HepG2 (cell line): ENCODE measurements at regions not wholly inside any gene's neighbourhood (a gene's known extent, or its start where the extent isn't known, plus 50 kb on each side); places are given as distances from the start of the nearest gene placed in this dataset.
A peak's percentile ranks its signal among the peaks of the same experiment; 100 is the strongest.

ENCODE experiments used
- ATAC-seq: fragments of 200-7000 bp; cut with Tn5 transposase; 3 replicates; pipeline ENCODE4 v1.9.1; 2020; ENCODE audit warnings: mild to moderate bottlenecking, moderate library complexity
- BruUV-seq: library from RNA; stranded (reverse); fragments of 400-500 nt; replicated peaks from 2 replicates; lab custom pipeline; 2021; lab: Mats Ljungman, UMichigan
- CTCF ChIA-PET: fragments of 300-600 bp; formaldehyde crosslinking; extraction: SDS; loops from one replicate; lab custom pipeline; 2021; ENCODE audit warnings: low total read pairs, inconsistent platforms, low intra/inter-chr PET ratio; lab: Yijun Ruan, JAX
- POLR2A ChIA-PET: fragments of 350-600 bp; sonication (Branson Sonifier 250); formaldehyde crosslinking; loops from one replicate; lab custom pipeline; 2020; ENCODE audit warnings: antibody characterized with exemption, inconsistent platforms; lab: Yijun Ruan, JAX
- DNase-seq: peaks from one replicate; pipeline ENCODE4 v3.0.0-alpha.2; 2015; ENCODE audit warnings: low spot score
- FAIRE-seq: peaks from 3 replicates; lab custom pipeline; 2011; peaks lifted over from hg19 to GRCh38; lab: Jason Lieb, UNC
- H2AFZ ChIP-seq: one replicate; pipeline ENCODE4 v1.6.1; 2011; ENCODE audit warnings: low read length, inconsistent platforms
- H3K27ac ChIP-seq: fragments of 300-600 bp; 3 replicates; pipeline ENCODE4 v1.8.0; 2011; ENCODE audit warnings: mixed run types, mild to moderate bottlenecking, mixed read lengths, low read length, inconsistent platforms; ENCODE audit not compliant: insufficient read depth; ENCODE audit errors: extremely low read length
- H3K27me3 ChIP-seq, 2 experiments: fragments of 200-600 bp in 1 of 2; 2 replicates in 1 of 2; 3 replicates in 1 of 2; pipeline versions ENCODE4 v1.6.0 to v1.8.0; 2011; ENCODE audit warnings: low read length in 2 of 2, mild to moderate bottlenecking in 2 of 2, moderate library complexity in 2 of 2, inconsistent platforms in 1 of 2; ENCODE audit not compliant: insufficient read depth in 2 of 2, control insufficient read depth in 1 of 2
- H3K36me3 ChIP-seq, 2 experiments: fragments of 200-600 bp in 1 of 2; replicated peaks in 1 of 2; 2 replicates in 1 of 2; 3 replicates in 1 of 2; pipeline versions ENCODE4 v1.5.1 to v1.8.0; 2011; ENCODE audit warnings: low read length in 2 of 2, inconsistent platforms in 1 of 2; ENCODE audit not compliant: insufficient read depth in 2 of 2, control insufficient read depth in 1 of 2
- H3K4me1 ChIP-seq: 2 replicates; pipeline ENCODE4 v1.5.1; 2012; ENCODE audit warnings: low read length, inconsistent platforms; ENCODE audit not compliant: insufficient read depth
- H3K4me2 ChIP-seq: 2 replicates; pipeline ENCODE4 v1.6.0; 2011; ENCODE audit warnings: low read depth, low read length, inconsistent platforms
- H3K4me3 ChIP-seq, 3 experiments: fragments of 200-600 bp in 1 of 3; sonication (generic), shearing (Covaris generic) in 1 of 3; replicated peaks in 1 of 3; 2 replicates each; pipeline ENCODE4 v1.5.1; 2011 to 2016; ENCODE audit warnings: low read length in 3 of 3, inconsistent platforms in 2 of 3, low read depth in 2 of 3, mild to moderate bottlenecking in 2 of 3, control low read depth in 1 of 3, mixed read lengths in 1 of 3; ENCODE audit not compliant: insufficient read depth in 1 of 3
- H3K79me2 ChIP-seq: one replicate; pipeline ENCODE4 v1.6.1; 2011; ENCODE audit warnings: low read length, inconsistent platforms; ENCODE audit not compliant: insufficient read depth
- H3K9ac ChIP-seq: 2 replicates; pipeline ENCODE4 v1.6.0; 2011; ENCODE audit warnings: mild to moderate bottlenecking, low read depth, low read length, inconsistent platforms; ENCODE audit not compliant: insufficient read depth
- H3K9me3 ChIP-seq: 2 replicates; pipeline ENCODE4 v1.5.1; 2012; ENCODE audit warnings: mild to moderate bottlenecking, low read length
- H4K20me1 ChIP-seq: 2 replicates; pipeline ENCODE4 v1.6.0; 2011; ENCODE audit warnings: inconsistent platforms, mild to moderate bottlenecking, low read length, moderate library complexity; ENCODE audit not compliant: insufficient read depth
- SNAPC5 ChIP-seq: sonication (generic); formaldehyde crosslinking; IDR thresholded peaks from 2 replicates; pipeline ENCODE4 v1.8.1; 2023; ENCODE audit warnings: mild to moderate bottlenecking, missing genetic modification reagents, borderline replicate concordance
- ZFP36 ChIP-seq: fragments of 150-350 bp; IDR thresholded peaks from 2 replicates; pipeline ENCODE4 v1.6.1; 2018; ENCODE audit warnings: borderline replicate concordance, low read length, low read depth; ENCODE audit not compliant: partially characterized antibody
- ZNF629 ChIP-seq: sonication (generic); formaldehyde crosslinking; conservative IDR thresholded peaks from 2 replicates; pipeline ENCODE4 v1.5.0; 2020; ENCODE audit warnings: missing genetic modification reagents
- ZSCAN21 ChIP-seq: sonication (generic); formaldehyde crosslinking; IDR thresholded peaks from 2 replicates; pipeline ENCODE4 v1.8.0; 2022; ENCODE audit warnings: mild to moderate bottlenecking, missing genetic modification reagents, moderate library complexity, borderline replicate concordance
- WGBS: methylation state at CpG from one replicate; pipeline ENCODE4 v1.1.6; 2017; ENCODE audit warnings: low lambda C conversion rate; 5-methylcytosine and 5-hydroxymethylcytosine counted together
- in situ Hi-C: cut with HindIII; loops from 2 replicates; pipeline ENCODE4 v1.10.0; 2017; ENCODE audit warnings: low pct_unique_long_range_greater_than_20kb; ENCODE audit not compliant: extremely low pct_ligation_motif_present
- intact Hi-C: fragments of 100-400 bp; cut with micrococcal nuclease; formaldehyde crosslinking; loops from one replicate; pipeline ENCODE4 v1.10.0; 2022; ENCODE audit not compliant: unreplicated experiment

- no peak for TF ChIP-seq SNAPC5 (CRISPR knock-in tag)
- TF ChIP-seq, all 625 proteins: peak for 0
Measured at GRCh38 chr17:5816491-5817070, 232.3 kb upstream of the NLRP1 start (continued).

DNA sequence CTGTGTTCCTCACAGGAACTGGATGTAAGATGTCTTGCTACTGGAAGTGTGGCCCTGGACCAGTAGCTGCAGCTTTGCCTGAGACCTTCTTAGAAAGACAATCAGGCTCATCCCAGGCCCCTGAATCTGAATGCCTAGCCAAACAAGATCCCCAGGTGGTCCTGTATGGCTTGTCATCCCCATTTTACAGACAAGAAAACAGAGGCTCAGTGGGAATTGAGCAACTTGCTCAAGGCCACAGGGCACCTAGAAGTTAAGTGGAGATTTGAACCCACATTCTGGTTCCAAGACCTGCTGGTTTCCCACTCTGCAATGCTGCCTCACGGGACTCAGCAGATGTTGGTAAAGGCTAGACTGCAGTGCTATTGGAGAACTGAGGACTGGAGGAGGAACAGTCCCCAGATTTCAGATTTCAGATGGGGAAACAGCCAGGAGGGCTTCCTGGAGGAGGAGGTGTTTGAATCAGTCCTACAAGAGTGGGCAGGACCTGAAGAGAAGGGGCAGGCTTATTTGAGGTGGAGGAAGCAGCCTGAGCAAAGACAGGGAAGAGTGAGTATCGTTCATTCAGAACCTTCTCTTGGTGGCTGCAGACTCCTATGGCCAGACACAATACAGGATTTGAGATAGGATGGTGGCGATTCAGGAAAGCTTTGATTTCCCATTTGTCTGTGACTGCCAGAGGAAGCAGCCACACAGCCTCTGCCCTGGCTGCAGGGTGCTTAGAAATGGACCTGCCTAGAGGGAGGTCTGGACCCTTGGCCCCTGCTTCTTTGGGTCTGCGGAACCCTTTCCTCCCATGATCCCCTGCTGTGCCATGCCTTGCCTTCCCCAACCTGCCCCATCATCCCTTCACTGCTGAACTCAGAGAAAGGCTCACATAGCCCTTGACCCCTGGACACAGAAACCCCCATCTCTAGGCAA, 233.4 kb upstream of the NLRP1 start:
- in situ Hi-C loops (no loop called here), intact Hi-C loops (no loop called here)
- WGBS, result 47% methylated on average over 4 of the region's 4 CpGs
- ChIA-PET CTCF (no interaction called here), POLR2A (no interaction called here)
- Histone ChIP-seq H3K79me2 (no peaks in the 10 kb centered on the region), H3K36me3 (no peaks in the 10 kb centered on the region), H3K4me3 (no peak overlapping the region), H2AFZ (no peak overlapping the region), H3K9ac (no peak overlapping the region), H3K27me3 (peaks cover 0 to 4% of the 10 kb centered on the region in 2 experiments; a peak in 2 of 5 replicates), H3K9me3 (no peaks in the 10 kb centered on the region), H3K4me2 (no peak overlapping the region), H3K4me1 (peaks cover 7% of the 10 kb centered on the region; the same call in 1 of the 2 replicates), H4K20me1 (no peaks in the 10 kb centered on the region), H3K27ac (no peak overlapping the region)
- TF ChIP-seq ZSCAN21 (CRISPR knock-in tag) (no peak), ZNF629 (0 out of 2 replicates have a peak, but pooled peaks have one; percentile 37), ZFP36 (peak; percentile 37)
- DNase-seq (no peak), ATAC-seq (no peak), FAIRE-seq (no peak)
- no TSS peak for BruUV-seq
